KOPT-K1 (cell line): ENCODE measurements at regions not wholly inside any gene's neighbourhood (a gene's known extent, or its start where the extent isn't known, plus 50 kb on each side); places are given as distances from the start of the nearest gene placed in this dataset.
"Not testable (repeated sequence)": the region's sequence is repeated elsewhere in the genome, so short reads cannot be mapped to it uniquely, and the experiment has no call there.

Source experiments
- H3K27ac ChIP-seq: fragments of 200-600 bp; sonication (generic); 2 replicates; pipeline ENCODE4 v1.5.1; 2016; ENCODE audit warnings: antibody characterized with exemption, mild to moderate bottlenecking, low read depth, low read length; ENCODE audit not compliant: poor library complexity, severe bottlenecking
- H3K36me3 ChIP-seq: fragments of 200-600 bp; sonication (generic); 2 replicates; pipeline ENCODE4 v1.5.1; 2017; ENCODE audit warnings: antibody characterized with exemption, mild to moderate bottlenecking, low read length, moderate library complexity; ENCODE audit not compliant: insufficient read depth
- H3K9me3 ChIP-seq: fragments of 200-600 bp; sonication (generic); 2 replicates; pipeline ENCODE4 v1.5.1; 2017; ENCODE audit warnings: antibody characterized with exemption, low read length, mild to moderate bottlenecking; ENCODE audit not compliant: insufficient read depth, poor library complexity, severe bottlenecking

- no peak overlapping the region for H3K27ac ChIP-seq
- H3K9me3 ChIP-seq, result peaks cover 6% of the 10 kb centered on the region
- no peaks in the 10 kb centered on the region for H3K36me3 ChIP-seq
Measured at GRCh38 chr9:124084087-124084486, 72.5 kb downstream of the LHX2 start.

GRCh38 chr9:124087226-124087625 lies 75.7 kb downstream of the LHX2 start:
- H3K9me3 ChIP-seq, result peaks cover 6% of the 10 kb centered on the region
- H3K36me3 ChIP-seq, result no peaks in the 10 kb centered on the region

GRCh38 chr9:124088476-124088837 lies 76.9 kb downstream of the LHX2 start:
- Histone ChIP-seq H3K36me3 (no peaks in the 10 kb centered on the region), H3K9me3 (peaks cover 6% of the 10 kb centered on the region), H3K27ac (no peak overlapping the region)

More at GRCh38 chr9:124087226-124087625, 75.7 kb downstream of the LHX2 start:
- no peak overlapping the region for H3K27ac ChIP-seq

- H3K27ac ChIP-seq, H3K9me3 ChIP-seq: not testable (repeated sequence)
Measured at GRCh38 chr9:124089631-124090488, 78.3 kb downstream of the LHX2 start.

GRCh38 chr9:124098141-124098905 lies 86.8 kb downstream of the LHX2 start:
- no peaks in the 10 kb centered on the region for H3K9me3 ChIP-seq
- no peaks in the 10 kb centered on the region for H3K36me3 ChIP-seq
- H3K27ac ChIP-seq, result no peak overlapping the region

More at GRCh38 chr9:124089631-124090488, 78.3 kb downstream of the LHX2 start:
- not testable (repeated sequence) for H3K36me3 ChIP-seq

- H3K9me3 ChIP-seq, result no peaks in the 10 kb centered on the region
- H3K36me3 ChIP-seq, result no peaks in the 10 kb centered on the region
- no peak overlapping the region for H3K27ac ChIP-seq
Measured at GRCh38 chr9:124099860-124100259, 88.3 kb downstream of the LHX2 start.

- no peaks in the 10 kb centered on the region for H3K36me3 ChIP-seq
- H3K9me3 ChIP-seq, result no peaks in the 10 kb centered on the region
- H3K27ac ChIP-seq, result no peak overlapping the region
Measured at GRCh38 chr9:124101215-124101968, 89.8 kb downstream of the LHX2 start.

- Histone ChIP-seq H3K27ac (no peak overlapping the region), H3K9me3 (no peaks in the 10 kb centered on the region), H3K36me3 (no peaks in the 10 kb centered on the region)
Measured at GRCh38 chr9:124101969-124102345, 90.4 kb downstream of the LHX2 start.

- H3K9me3 ChIP-seq, result no peaks in the 10 kb centered on the region
- H3K36me3 ChIP-seq, result no peaks in the 10 kb centered on the region
- H3K27ac ChIP-seq, result no peak overlapping the region
Measured at GRCh38 chr9:124102363-124102762, 90.8 kb downstream of the LHX2 start.

GRCh38 chr9:124105266-124105665 lies 93.7 kb downstream of the LHX2 start:
- no peaks in the 10 kb centered on the region for H3K36me3 ChIP-seq
- no peaks in the 10 kb centered on the region for H3K9me3 ChIP-seq
- H3K27ac ChIP-seq, result no peak overlapping the region

GRCh38 chr9:124108216-124108615 lies 96.6 kb downstream of the LHX2 start:
- no peaks in the 10 kb centered on the region for H3K9me3 ChIP-seq
- no peaks in the 10 kb centered on the region for H3K36me3 ChIP-seq
- H3K27ac ChIP-seq, result no peak overlapping the region

- Histone ChIP-seq H3K27ac (no peak overlapping the region), H3K9me3 (no peaks in the 10 kb centered on the region), H3K36me3 (no peaks in the 10 kb centered on the region)
Measured at GRCh38 chr9:124110307-124110915, 98.8 kb downstream of the LHX2 start.

GRCh38 chr9:124116683-124117363 lies 105.3 kb downstream of the LHX2 start:
- Histone ChIP-seq H3K36me3 (no peaks in the 10 kb centered on the region), H3K9me3 (peaks cover 10% of the 10 kb centered on the region), H3K27ac (no peak overlapping the region)

GRCh38 chr9:124118894-124119293 lies 107.3 kb downstream of the LHX2 start:
- peaks cover 10% of the 10 kb centered on the region for H3K9me3 ChIP-seq
- no peak overlapping the region for H3K27ac ChIP-seq
- no peaks in the 10 kb centered on the region for H3K36me3 ChIP-seq
